HCT116 (cell line): ENCODE measurements at regions not wholly inside any gene's neighbourhood (a gene's known extent, or its start where the extent isn't known, plus 50 kb on each side); places are given as distances from the start of the nearest gene placed in this dataset.

Source experiments
- ATAC-seq: fragments of 200-7000 bp; cut with Tn5 transposase; 2 replicates; pipeline ENCODE4 v1.9.1; 2020; ENCODE audit warnings: mild to moderate bottlenecking, moderate library complexity
- BruUV-seq: library from RNA; stranded (reverse); fragments of 400-500 nt; replicated peaks from 2 replicates; lab custom pipeline; 2021; lab: Mats Ljungman, UMichigan
- CTCF ChIA-PET: fragments of 300-600 bp; sonication (Branson Sonifier 250); formaldehyde crosslinking; loops from one replicate; lab custom pipeline; 2021; ENCODE audit warnings: antibody characterized with exemption; lab: Charles Lee
- POLR2A ChIA-PET: fragments of 300-600, 350-600 bp; sonication (Branson Sonifier 250); formaldehyde crosslinking; loops from one replicate; lab custom pipeline; 2021; ENCODE audit warnings: antibody characterized with exemption; lab: Charles Lee
- RAD21 ChIA-PET, 2 experiments: fragments of 300-600 bp; sonication (Branson Sonifier 250); formaldehyde crosslinking; loops; one replicate each; lab custom pipeline; 2023; ENCODE audit warnings: low total read pairs in 2 of 2; ENCODE audit not compliant: uncharacterized antibody in 2 of 2, unreplicated experiment in 2 of 2, low non-redundant PET in 1 of 2; lab: Charles Lee
- DNase-seq: peaks from one replicate; pipeline ENCODE4 v3.0.0-alpha.2; 2010; ENCODE audit warnings: low read depth, low spot score
- H2AFZ ChIP-seq: fragments of 200-600 bp; shearing (Covaris generic), sonication (generic); 2 replicates; pipeline ENCODE4 v1.6.1; 2017; ENCODE audit warnings: low read depth, mixed run types, mixed read lengths, antibody characterized with exemption, low read length; ENCODE audit not compliant: poor library complexity, severe bottlenecking
- H3K27ac ChIP-seq: 2 replicates; pipeline ENCODE4 v1.5.1; 2012; ENCODE audit warnings: low read depth, low read length
- H3K27me3 ChIP-seq: fragments of 200-600 bp; sonication (generic); 2 replicates; pipeline ENCODE4 v1.6.1; 2016; ENCODE audit warnings: mixed run types, low read length, mixed read lengths; ENCODE audit not compliant: insufficient read depth
- H3K36me3 ChIP-seq, 2 experiments: fragments of 200-500 bp in 1 of 2; fragments of 200-600 bp in 1 of 2; sonication (Bioruptor generic) in 1 of 2; sonication (generic) in 1 of 2; 2 replicates each; pipeline versions ENCODE4 v1.5.1 to v1.6.1; 2014 to 2016; ENCODE audit warnings: low read length in 2 of 2, inconsistent platforms in 1 of 2, mixed read lengths in 1 of 2, mixed run types in 1 of 2; ENCODE audit not compliant: insufficient read depth in 2 of 2, control insufficient read depth in 1 of 2
- H3K4me1 ChIP-seq, 2 experiments: fragments of 200-600 bp in 1 of 2; sonication (generic) in 1 of 2; 2 replicates each; pipeline versions ENCODE4 v1.5.1 to v1.6.1; 2012 to 2017; ENCODE audit warnings: low read length in 2 of 2, inconsistent platforms in 1 of 2, mild to moderate bottlenecking in 1 of 2, mixed read lengths in 1 of 2, mixed run types in 1 of 2, moderate library complexity in 1 of 2; ENCODE audit not compliant: insufficient read depth in 2 of 2, control insufficient read depth in 1 of 2
- H3K4me2 ChIP-seq: fragments of 200-600 bp; sonication (generic); 2 replicates; pipeline ENCODE4 v1.6.1; 2017; ENCODE audit warnings: mixed run types, low read length, mixed read lengths
- H3K4me3 ChIP-seq, 2 experiments: fragments of 200-600 bp in 1 of 2; sonication (generic) in 1 of 2; replicated peaks in 1 of 2; 2 replicates each; pipeline ENCODE4 v1.5.1; 2011 to 2016; ENCODE audit warnings: low read length in 2 of 2, control low read depth in 1 of 2, low read depth in 1 of 2, mild to moderate bottlenecking in 1 of 2, mixed read lengths in 1 of 2, mixed run types in 1 of 2
- H3K79me2 ChIP-seq: fragments of 200-600 bp; sonication (generic); 2 replicates; pipeline ENCODE4 v1.6.1; 2017; ENCODE audit warnings: mild to moderate bottlenecking, mixed run types, low read length, moderate library complexity, mixed read lengths; ENCODE audit not compliant: insufficient read depth
- H3K9ac ChIP-seq: fragments of 200-600 bp; sonication (generic); 2 replicates; pipeline ENCODE4 v1.6.1; 2016; ENCODE audit warnings: low read length, mixed read lengths
- H3K9me2 ChIP-seq: fragments of 200-600 bp; sonication (generic), shearing (Covaris generic); 2 replicates; pipeline ENCODE4 v1.6.1; 2017; ENCODE audit warnings: mixed run types, mild to moderate bottlenecking, moderate library complexity; ENCODE audit not compliant: insufficient read depth
- H3K9me3 ChIP-seq, 2 experiments: fragments of 200-500 bp in 1 of 2; fragments of 200-600 bp in 1 of 2; sonication (Bioruptor generic) in 1 of 2; sonication (generic) in 1 of 2; 2 replicates each; pipeline ENCODE4 v1.6.1; 2014 to 2017; ENCODE audit warnings: low read length in 2 of 2, mixed read lengths in 2 of 2, inconsistent platforms in 1 of 2, low read depth in 1 of 2, mild to moderate bottlenecking in 1 of 2, mixed run types in 1 of 2, moderate library complexity in 1 of 2; ENCODE audit not compliant: control insufficient read depth in 1 of 2, insufficient read depth in 1 of 2
- H4K20me1 ChIP-seq: fragments of 200-600 bp; sonication (generic), shearing (Covaris generic); 2 replicates; pipeline ENCODE4 v1.6.1; 2017; ENCODE audit warnings: mixed run types, mild to moderate bottlenecking, moderate library complexity; ENCODE audit not compliant: insufficient read depth
- CEBPB ChIP-seq: IDR thresholded peaks from 2 replicates; pipeline ENCODE4 v1.6.1; 2012; ENCODE audit warnings: low read depth
- EGR1 ChIP-seq: IDR thresholded peaks from 2 replicates; pipeline ENCODE4 v1.6.1; 2012; ENCODE audit warnings: low read depth
- ELF1 ChIP-seq: IDR thresholded peaks from 2 replicates; pipeline ENCODE4 v1.6.1; 2012; ENCODE audit warnings: low read depth, borderline replicate concordance
- EZH2 ChIP-seq: fragments of 200-600 bp; sonication (generic); IDR thresholded peaks from 2 replicates; pipeline ENCODE4 v1.6.1; 2017; ENCODE audit warnings: antibody characterized with exemption, mixed run types
- FOSL1 ChIP-seq: IDR thresholded peaks from 2 replicates; pipeline ENCODE4 v1.6.1; 2012; ENCODE audit warnings: low read depth
- POLR2A ChIP-seq: IDR thresholded peaks from 2 replicates; pipeline ENCODE4 v1.7.0; 2011; ENCODE audit warnings: borderline replicate concordance; ENCODE audit not compliant: insufficient read depth, insufficient read length; ENCODE audit errors: extremely low read depth
- POLR2AphosphoS5 ChIP-seq: IDR thresholded peaks from 2 replicates; pipeline ENCODE4 v1.6.1; 2011; ENCODE audit warnings: mild to moderate bottlenecking, low read depth, low read length, moderate library complexity
- RAD21 ChIP-seq: IDR thresholded peaks from 2 replicates; pipeline ENCODE4 v1.6.1; 2012; ENCODE audit warnings: low read depth, mild to moderate bottlenecking
- SIN3A ChIP-seq: IDR thresholded peaks from 2 replicates; pipeline ENCODE4 v1.6.1; 2012; ENCODE audit warnings: low read depth
- ZNF274 ChIP-seq: fragments of 200-500 bp; sonication (Bioruptor generic); IDR thresholded peaks from 2 replicates; pipeline ENCODE4 v1.6.1; 2014; ENCODE audit warnings: mild to moderate bottlenecking, low read depth, low read length, inconsistent platforms
- intact Hi-C: fragments of 100-400 bp; cut with micrococcal nuclease; formaldehyde crosslinking; loops from 2 replicates; pipeline ENCODE4 v1.10.0; 2022
- TF ChIP-seq, protein P1 (sequence below), 3 experiments: fragments of 200-600 bp in 1 of 3; sonication (generic) in 1 of 3; IDR thresholded peaks in 2 of 3; conservative IDR thresholded peaks in 1 of 3; 2 replicates each; pipeline ENCODE4 v1.5.1; 2012 to 2017; ENCODE audit warnings: low read depth in 2 of 3, low read length in 2 of 3, antibody characterized with exemption in 1 of 3, borderline replicate concordance in 1 of 3, control low read depth in 1 of 3, mild to moderate bottlenecking in 1 of 3, mixed read lengths in 1 of 3, mixed run types in 1 of 3, moderate library complexity in 1 of 3; ENCODE audit not compliant: insufficient read depth in 1 of 3
- TF ChIP-seq, protein P2 (sequence below): IDR thresholded peaks from 2 replicates; pipeline ENCODE4 v1.6.1; 2011; ENCODE audit warnings: mild to moderate bottlenecking, low read length, moderate library complexity; ENCODE audit not compliant: insufficient replicate concordance; ENCODE audit errors: extremely low read depth
- TF ChIP-seq, protein P3 (sequence below): IDR thresholded peaks from 2 replicates; pipeline ENCODE4 v1.6.1; 2012
- TF ChIP-seq, protein P4 (sequence below): IDR thresholded peaks from 2 replicates; pipeline ENCODE4 v1.6.1; 2012

DNA sequence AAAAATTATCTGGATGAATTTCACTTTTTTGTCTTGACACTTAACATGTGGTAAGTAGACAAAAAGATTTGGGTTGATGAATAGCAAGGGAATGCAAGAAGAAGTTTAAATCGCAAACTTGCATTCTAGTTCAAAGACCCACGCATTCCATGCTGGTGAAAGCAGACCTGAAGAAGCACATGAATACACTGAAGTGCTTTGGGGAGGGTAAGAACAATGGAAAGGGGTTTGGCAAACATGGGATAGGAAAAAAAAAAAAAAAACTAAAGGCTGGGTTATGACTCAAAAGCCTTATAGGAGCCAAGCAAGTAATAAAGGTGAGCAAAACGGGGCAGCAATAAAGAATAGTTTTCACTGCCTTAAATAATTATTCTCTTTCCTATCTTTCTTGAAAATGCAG lies 450.2 kb downstream of the LMO4 start:
- BruUV-seq: no TSS peak
- ATAC-seq (no peak), DNase-seq (no peak)
- Histone ChIP-seq H3K9me3 (no peaks in the 10 kb centered on the region), H3K4me1 (no peaks in the 10 kb centered on the region), H3K4me2 (no peak overlapping the region), H3K79me2 (no peaks in the 10 kb centered on the region), H2AFZ (no peak overlapping the region), H3K4me3 (no peak overlapping the region), H3K9me2 (no peaks in the 10 kb centered on the region; the same call in 1 of the 2 replicates), H3K9ac (no peak overlapping the region), H4K20me1 (no peaks in the 10 kb centered on the region), H3K27ac (no peak overlapping the region), H3K36me3 (no peaks in the 10 kb centered on the region), H3K27me3 (no peaks in the 10 kb centered on the region)
- ChIA-PET POLR2A (no interaction called here), RAD21 (no interaction called here), CTCF (no interaction called here)
- TF ChIP-seq POLR2A: no peak
- no peak for TF ChIP-seq RAD21
- no peak for TF ChIP-seq POLR2AphosphoS5
- no peak for TF ChIP-seq EGR1
- TF ChIP-seq EZH2: no peak
- TF ChIP-seq ZNF274: no peak
- TF ChIP-seq, protein P1, sequence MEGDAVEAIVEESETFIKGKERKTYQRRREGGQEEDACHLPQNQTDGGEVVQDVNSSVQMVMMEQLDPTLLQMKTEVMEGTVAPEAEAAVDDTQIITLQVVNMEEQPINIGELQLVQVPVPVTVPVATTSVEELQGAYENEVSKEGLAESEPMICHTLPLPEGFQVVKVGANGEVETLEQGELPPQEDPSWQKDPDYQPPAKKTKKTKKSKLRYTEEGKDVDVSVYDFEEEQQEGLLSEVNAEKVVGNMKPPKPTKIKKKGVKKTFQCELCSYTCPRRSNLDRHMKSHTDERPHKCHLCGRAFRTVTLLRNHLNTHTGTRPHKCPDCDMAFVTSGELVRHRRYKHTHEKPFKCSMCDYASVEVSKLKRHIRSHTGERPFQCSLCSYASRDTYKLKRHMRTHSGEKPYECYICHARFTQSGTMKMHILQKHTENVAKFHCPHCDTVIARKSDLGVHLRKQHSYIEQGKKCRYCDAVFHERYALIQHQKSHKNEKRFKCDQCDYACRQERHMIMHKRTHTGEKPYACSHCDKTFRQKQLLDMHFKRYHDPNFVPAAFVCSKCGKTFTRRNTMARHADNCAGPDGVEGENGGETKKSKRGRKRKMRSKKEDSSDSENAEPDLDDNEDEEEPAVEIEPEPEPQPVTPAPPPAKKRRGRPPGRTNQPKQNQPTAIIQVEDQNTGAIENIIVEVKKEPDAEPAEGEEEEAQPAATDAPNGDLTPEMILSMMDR (IDR thresholded peaks at IDR 0.05 in 2 of 3, conservative IDR thresholded peaks at IDR 0.05 in 1 of 3; ENCODE audit: borderline replicate concordance in 1 of 3, insufficient read depth in 1 of 3, low read depth in 2 of 3, low read length in 2 of 3): no peak
- no peak for TF ChIP-seq FOSL1
- TF ChIP-seq, protein P2, sequence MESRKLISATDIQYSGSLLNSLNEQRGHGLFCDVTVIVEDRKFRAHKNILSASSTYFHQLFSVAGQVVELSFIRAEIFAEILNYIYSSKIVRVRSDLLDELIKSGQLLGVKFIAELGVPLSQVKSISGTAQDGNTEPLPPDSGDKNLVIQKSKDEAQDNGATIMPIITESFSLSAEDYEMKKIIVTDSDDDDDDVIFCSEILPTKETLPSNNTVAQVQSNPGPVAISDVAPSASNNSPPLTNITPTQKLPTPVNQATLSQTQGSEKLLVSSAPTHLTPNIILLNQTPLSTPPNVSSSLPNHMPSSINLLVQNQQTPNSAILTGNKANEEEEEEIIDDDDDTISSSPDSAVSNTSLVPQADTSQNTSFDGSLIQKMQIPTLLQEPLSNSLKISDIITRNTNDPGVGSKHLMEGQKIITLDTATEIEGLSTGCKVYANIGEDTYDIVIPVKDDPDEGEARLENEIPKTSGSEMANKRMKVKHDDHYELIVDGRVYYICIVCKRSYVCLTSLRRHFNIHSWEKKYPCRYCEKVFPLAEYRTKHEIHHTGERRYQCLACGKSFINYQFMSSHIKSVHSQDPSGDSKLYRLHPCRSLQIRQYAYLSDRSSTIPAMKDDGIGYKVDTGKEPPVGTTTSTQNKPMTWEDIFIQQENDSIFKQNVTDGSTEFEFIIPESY: no peak
- TF ChIP-seq, protein P3, sequence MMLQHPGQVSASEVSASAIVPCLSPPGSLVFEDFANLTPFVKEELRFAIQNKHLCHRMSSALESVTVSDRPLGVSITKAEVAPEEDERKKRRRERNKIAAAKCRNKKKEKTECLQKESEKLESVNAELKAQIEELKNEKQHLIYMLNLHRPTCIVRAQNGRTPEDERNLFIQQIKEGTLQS: no peak
- TF ChIP-seq, protein P4, sequence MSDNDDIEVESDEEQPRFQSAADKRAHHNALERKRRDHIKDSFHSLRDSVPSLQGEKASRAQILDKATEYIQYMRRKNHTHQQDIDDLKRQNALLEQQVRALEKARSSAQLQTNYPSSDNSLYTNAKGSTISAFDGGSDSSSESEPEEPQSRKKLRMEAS: no peak
- no peak for TF ChIP-seq ELF1
- TF ChIP-seq CEBPB: no peak
- TF ChIP-seq SIN3A: no peak
- intact Hi-C loops: no loop called here
